IMR-90 (cell line): ENCODE measurements at regions not wholly inside any gene's neighbourhood (a gene's known extent, or its start where the extent isn't known, plus 50 kb on each side); places are given as distances from the start of the nearest gene placed in this dataset.

Source experiments
- ATAC-seq: fragments of 200-7000 bp; cut with Tn5 transposase; 2 replicates; pipeline ENCODE4 v1.9.1; 2020; ENCODE audit warnings: low read depth, mild to moderate bottlenecking, moderate library complexity
- BruUV-seq: library from RNA; stranded (reverse); fragments of 400-500 nt; replicated peaks from 2 replicates; lab custom pipeline; 2021; lab: Mats Ljungman, UMichigan
- CTCF ChIA-PET: fragments of 300-600 bp; formaldehyde crosslinking; extraction: SDS; loops from one replicate; lab custom pipeline; 2021; ENCODE audit warnings: antibody characterized with exemption; lab: Yijun Ruan, JAX
- POLR2A ChIA-PET: fragments of 300-600 bp; sonication (Branson Sonifier 250); formaldehyde crosslinking; loops from one replicate; lab custom pipeline; 2022; ENCODE audit warnings: antibody characterized with exemption; ENCODE audit not compliant: unreplicated experiment; lab: Charles Lee
- DNase-seq: peaks from one replicate; pipeline ENCODE4 v3.0.0; 2013
- H2AFZ ChIP-seq: replicated peaks from 2 replicates; pipeline ENCODE3; 2013; ENCODE audit warnings: low read length, mild to moderate bottlenecking; ENCODE audit not compliant: poor library complexity
- H2AK5ac ChIP-seq: 2 replicates; pipeline ENCODE4 v1.6.1; 2013; ENCODE audit warnings: low read depth, low read length, inconsistent platforms
- H2AK9ac ChIP-seq: replicated peaks from 2 replicates; pipeline ENCODE3; 2013; ENCODE audit warnings: mild to moderate bottlenecking, low read depth, low read length, moderate library complexity; ENCODE audit not compliant: poor library complexity
- H2BK120ac ChIP-seq: 2 replicates; pipeline ENCODE4 v1.6.1; 2013; ENCODE audit warnings: low read depth, low read length, inconsistent platforms
- H2BK15ac ChIP-seq: 3 replicates; pipeline ENCODE4 v1.6.1; 2013; ENCODE audit warnings: low read depth, low read length, inconsistent platforms
- H2BK20ac ChIP-seq: 2 replicates; pipeline ENCODE4 v1.6.1; 2013; ENCODE audit warnings: low read depth, mild to moderate bottlenecking, inconsistent platforms, low read length, moderate library complexity
- H2BK5ac ChIP-seq: 2 replicates; pipeline ENCODE4 v1.6.1; 2013; ENCODE audit warnings: mild to moderate bottlenecking, low read depth, low read length, inconsistent platforms; ENCODE audit not compliant: poor library complexity, severe bottlenecking
- H3K14ac ChIP-seq: replicated peaks from 2 replicates; pipeline ENCODE4 v1.6.1; 2013; ENCODE audit warnings: low read depth, low read length, inconsistent platforms
- H3K18ac ChIP-seq: 2 replicates; pipeline ENCODE4 v1.6.1; 2013; ENCODE audit warnings: low read depth, low read length, control low read depth
- H3K23ac ChIP-seq: 2 replicates; pipeline ENCODE4 v1.6.1; 2013; ENCODE audit warnings: low read depth, low read length, inconsistent platforms
- H3K27ac ChIP-seq: 2 replicates; pipeline ENCODE4 v1.5.1; 2013; ENCODE audit warnings: mild to moderate bottlenecking, control low read depth, low read length; ENCODE audit not compliant: insufficient read depth
- H3K27me3 ChIP-seq: 2 replicates; pipeline ENCODE4 v1.6.1; 2013; ENCODE audit warnings: low read length; ENCODE audit not compliant: control insufficient read depth, insufficient read depth
- H3K36me3 ChIP-seq: 2 replicates; pipeline ENCODE4 v1.6.1; 2013; ENCODE audit warnings: low read length, mixed read lengths; ENCODE audit not compliant: control insufficient read depth, insufficient read depth
- H3K4ac ChIP-seq: 2 replicates; pipeline ENCODE4 v1.6.1; 2013; ENCODE audit warnings: low read depth, low read length, inconsistent platforms
- H3K4me1 ChIP-seq: 2 replicates; pipeline ENCODE4 v1.6.1; 2013; ENCODE audit warnings: low read length, mixed read lengths; ENCODE audit not compliant: control insufficient read depth, insufficient read depth
- H3K4me2 ChIP-seq: 2 replicates; pipeline ENCODE4 v1.6.1; 2013; ENCODE audit warnings: low read depth, mild to moderate bottlenecking, control low read depth, low read length, moderate library complexity
- H3K4me3 ChIP-seq: 2 replicates; pipeline ENCODE4 v1.5.1; 2013; ENCODE audit warnings: low read depth, mild to moderate bottlenecking, control low read depth, low read length, moderate library complexity; ENCODE audit not compliant: insufficient read depth
- H3K56ac ChIP-seq: 2 replicates; pipeline ENCODE4 v1.6.1; 2013; ENCODE audit warnings: low read length, inconsistent platforms; ENCODE audit not compliant: insufficient read depth; ENCODE audit errors: extremely low read depth
- H3K79me1 ChIP-seq, 2 experiments: 2 replicates each; pipeline ENCODE4 v1.6.1; 2013; ENCODE audit warnings: low read length in 2 of 2, inconsistent platforms in 1 of 2, low read depth in 1 of 2
- H3K9ac ChIP-seq: 2 replicates; pipeline ENCODE4 v1.6.1; 2013; ENCODE audit warnings: low read depth, low read length, control low read depth
- H3K9me1 ChIP-seq: 2 replicates; pipeline ENCODE4 v1.6.1; 2013; ENCODE audit warnings: low read length, inconsistent platforms; ENCODE audit not compliant: insufficient read depth
- H3K9me3 ChIP-seq: 2 replicates; pipeline ENCODE4 v1.6.1; 2013; ENCODE audit warnings: low read length; ENCODE audit not compliant: control insufficient read depth, insufficient read depth
- H4K20me1 ChIP-seq: 2 replicates; pipeline ENCODE4 v1.6.1; 2013; ENCODE audit warnings: low read length, inconsistent platforms; ENCODE audit not compliant: insufficient read depth
- H4K5ac ChIP-seq: 2 replicates; pipeline ENCODE4 v1.6.1; 2013; ENCODE audit warnings: mild to moderate bottlenecking, low read depth, low read length, control low read depth
- H4K8ac ChIP-seq, 2 experiments: 2 replicates each; pipeline ENCODE4 v1.6.1; 2013; ENCODE audit warnings: low read depth in 2 of 2, low read length in 2 of 2, control low read depth in 1 of 2, inconsistent platforms in 1 of 2
- H4K91ac ChIP-seq: 2 replicates; pipeline ENCODE4 v1.6.1; 2013; ENCODE audit warnings: low read depth, low read length, inconsistent platforms; ENCODE audit not compliant: insufficient read depth
- BHLHE40 ChIP-seq: fragments of 150-350 bp; IDR thresholded peaks from 2 replicates; pipeline ENCODE4 v1.6.1; 2016; ENCODE audit warnings: mild to moderate bottlenecking, low read depth, low read length
- CEBPB ChIP-seq: IDR thresholded peaks from 2 replicates; pipeline ENCODE4 v1.6.1; 2012; ENCODE audit warnings: low read depth, low read length, improper control_type of control experiment
- CHD1 ChIP-seq: IDR thresholded peaks from 2 replicates; pipeline ENCODE4 v1.6.1; 2012; ENCODE audit warnings: low read depth, low read length, improper control_type of control experiment
- CTCF ChIP-seq: conservative IDR thresholded peaks from 2 replicates; pipeline ENCODE4 v1.5.1; 2012; ENCODE audit warnings: mild to moderate bottlenecking, low read depth, low read length, improper control_type of control experiment
- ELK1 ChIP-seq: fragments of 150-350 bp; IDR thresholded peaks from 2 replicates; pipeline ENCODE4 v1.6.1; 2016; ENCODE audit warnings: low read depth, mild to moderate bottlenecking, low read length, moderate library complexity, borderline replicate concordance
- MAFK ChIP-seq: IDR thresholded peaks from 2 replicates; pipeline ENCODE4 v1.6.1; 2012; ENCODE audit warnings: low read depth, low read length, improper control_type of control experiment
- NFE2L2 ChIP-seq: fragments of 150-350 bp; IDR thresholded peaks from 2 replicates; pipeline ENCODE4 v1.6.1; 2016; ENCODE audit warnings: low read depth, mild to moderate bottlenecking, low read length
- RAD21 ChIP-seq: IDR thresholded peaks from 2 replicates; pipeline ENCODE4 v1.6.1; 2012; ENCODE audit warnings: low read length, improper control_type of control experiment
- SMC3 ChIP-seq: fragments of 150-350 bp; IDR thresholded peaks from 2 replicates; pipeline ENCODE4 v1.6.1; 2016; ENCODE audit warnings: low read depth, mild to moderate bottlenecking, antibody characterized with exemption, low read length, moderate library complexity
- WGBS, 2 experiments: methylation state at CpG; one replicate each; pipeline versions ENCODE4 v1.1.5 to v1.1.7; 2013; ENCODE audit warnings: missing lambda C conversion rate in 2 of 2; ENCODE audit not compliant: insufficient read length in 1 of 2; ENCODE audit errors: extremely low coverage in 2 of 2; 5-methylcytosine and 5-hydroxymethylcytosine counted together
- dilution Hi-C: fragments of 300-500 bp; cut with HindIII; formaldehyde crosslinking; loops from one replicate; pipeline ENCODE4 v1.14.3; 2018; ENCODE audit warnings: low sequenced_read_pairs; ENCODE audit not compliant: unreplicated experiment
- in situ Hi-C: fragments of 300-500 bp; cut with MboI; formaldehyde crosslinking; loops from 3 replicates; pipeline ENCODE4 v1.14.3; 2019; ENCODE audit warnings: low sequenced_read_pairs, inconsistent platforms, mixed read lengths
- intact Hi-C: fragments of 100-400 bp; cut with micrococcal nuclease; formaldehyde crosslinking; loops from 2 replicates; pipeline ENCODE4 v1.10.0; 2022

- Histone ChIP-seq H4K5ac (no peak overlapping the region), H2BK15ac (no peak overlapping the region), H3K27ac (no peak overlapping the region), H3K9me3 (no peaks in the 10 kb centered on the region), H2AK9ac (no peak overlapping the region), H2BK120ac (no peak overlapping the region), H2BK20ac (no peak overlapping the region), H4K8ac (no peak overlapping the region), H3K27me3 (no peaks in the 10 kb centered on the region), H3K79me1 (no peaks in the 10 kb centered on the region), H2BK5ac (no peak overlapping the region), H4K91ac (no peak overlapping the region), H4K20me1 (no peaks in the 10 kb centered on the region), H3K4me1 (no peaks in the 10 kb centered on the region), H2AK5ac (no peak overlapping the region), H3K9ac (no peak overlapping the region), H3K36me3 (no peaks in the 10 kb centered on the region), H3K18ac (no peak overlapping the region), H2AFZ (no peak overlapping the region), H3K56ac (no peak overlapping the region), H3K9me1 (no peaks in the 10 kb centered on the region), H3K23ac (no peak overlapping the region), H3K4ac (no peak overlapping the region), H3K4me2 (no peak overlapping the region), H3K4me3 (no peak overlapping the region), H3K14ac (no peak overlapping the region)
- no CpG with 5 or more reads among the region's 5 CpGs for WGBS, 2 experiments
- CTCF ChIA-PET: no interaction called here
- DNase-seq (no peak), ATAC-seq (no peak)
- POLR2A ChIA-PET: no interaction called here
- intact Hi-C loops: no loop called here
- in situ Hi-C loops: no loop called here
- no peak for TF ChIP-seq CEBPB
- no peak for TF ChIP-seq BHLHE40
- no peak for TF ChIP-seq NFE2L2
- no peak for TF ChIP-seq SMC3
- no peak for TF ChIP-seq RAD21
- no peak for TF ChIP-seq MAFK
- no peak for TF ChIP-seq CHD1
- no peak for TF ChIP-seq CTCF
- TF ChIP-seq ELK1: no peak
- dilution Hi-C loops: no loop called here
- no TSS peak for BruUV-seq
Observed at GRCh38 chr2:16948053-16948452, 282.4 kb upstream of the CYRIA start.
